ENCODE measurements at regions not wholly inside any gene's neighbourhood (a gene's known extent, or its start where the extent isn't known, plus 50 kb on each side); places are given as distances from the start of the nearest gene placed in this dataset.

- no peak overlapping the region for H3K4me3 ChIP-seq (ENCODE audit: low read depth, low read length)
- TF ChIP-seq CTCF (IDR thresholded peaks at IDR 0.05; ENCODE audit: insufficient read depth, low read depth, low read length): no peak
- DNase-seq (ENCODE audit: low read depth): no peak
These were observed 240.4 kb downstream of the HAUS1 start for GRCh38 chr18:46344416-46345180.

GRCh38 chr18:46345181-46345465 is 240.9 kb downstream of the HAUS1 start:
- no peak for TF ChIP-seq CTCF (IDR thresholded peaks at IDR 0.05; ENCODE audit: insufficient read depth, low read depth, low read length)
- H3K4me3 ChIP-seq (ENCODE audit: low read depth, low read length): no peak overlapping the region
- no peak for DNase-seq (ENCODE audit: low read depth)

- H3K4me3 ChIP-seq (ENCODE audit: low read depth, low read length): no peak overlapping the region
- TF ChIP-seq CTCF (IDR thresholded peaks at IDR 0.05; ENCODE audit: insufficient read depth, low read depth, low read length): no peak
- no peak for DNase-seq (ENCODE audit: low read depth)
These were observed 242.0 kb downstream of the HAUS1 start for GRCh38 chr18:46346213-46346612.

- DNase-seq (ENCODE audit: low read depth): no peak
- no peak for TF ChIP-seq CTCF (IDR thresholded peaks at IDR 0.05; ENCODE audit: insufficient read depth, low read depth, low read length)
- no peak overlapping the region for H3K4me3 ChIP-seq (ENCODE audit: low read depth, low read length)
These were observed 242.9 kb downstream of the HAUS1 start for GRCh38 chr18:46346896-46347630.

GRCh38 chr18:46350598-46351159 is 246.5 kb downstream of the HAUS1 start:
- no peak for DNase-seq (ENCODE audit: low read depth)
- no peak for TF ChIP-seq CTCF (IDR thresholded peaks at IDR 0.05; ENCODE audit: insufficient read depth, low read depth, low read length)
- no peak overlapping the region for H3K4me3 ChIP-seq (ENCODE audit: low read depth, low read length)

GRCh38 chr18:46352520-46353250 is 248.5 kb downstream of the HAUS1 start:
- TF ChIP-seq CTCF (IDR thresholded peaks at IDR 0.05; ENCODE audit: insufficient read depth, low read depth, low read length): no peak
- DNase-seq (ENCODE audit: low read depth): no peak
- no peak overlapping the region for H3K4me3 ChIP-seq (ENCODE audit: low read depth, low read length)
